ENCODE measurements at regions not wholly inside any gene's neighbourhood (a gene's known extent, or its start where the extent isn't known, plus 50 kb on each side); places are given as distances from the start of the nearest gene placed in this dataset.

- TF ChIP-seq, protein P1, sequence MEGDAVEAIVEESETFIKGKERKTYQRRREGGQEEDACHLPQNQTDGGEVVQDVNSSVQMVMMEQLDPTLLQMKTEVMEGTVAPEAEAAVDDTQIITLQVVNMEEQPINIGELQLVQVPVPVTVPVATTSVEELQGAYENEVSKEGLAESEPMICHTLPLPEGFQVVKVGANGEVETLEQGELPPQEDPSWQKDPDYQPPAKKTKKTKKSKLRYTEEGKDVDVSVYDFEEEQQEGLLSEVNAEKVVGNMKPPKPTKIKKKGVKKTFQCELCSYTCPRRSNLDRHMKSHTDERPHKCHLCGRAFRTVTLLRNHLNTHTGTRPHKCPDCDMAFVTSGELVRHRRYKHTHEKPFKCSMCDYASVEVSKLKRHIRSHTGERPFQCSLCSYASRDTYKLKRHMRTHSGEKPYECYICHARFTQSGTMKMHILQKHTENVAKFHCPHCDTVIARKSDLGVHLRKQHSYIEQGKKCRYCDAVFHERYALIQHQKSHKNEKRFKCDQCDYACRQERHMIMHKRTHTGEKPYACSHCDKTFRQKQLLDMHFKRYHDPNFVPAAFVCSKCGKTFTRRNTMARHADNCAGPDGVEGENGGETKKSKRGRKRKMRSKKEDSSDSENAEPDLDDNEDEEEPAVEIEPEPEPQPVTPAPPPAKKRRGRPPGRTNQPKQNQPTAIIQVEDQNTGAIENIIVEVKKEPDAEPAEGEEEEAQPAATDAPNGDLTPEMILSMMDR (IDR thresholded peaks at IDR 0.05) = no peak
- Mint-ChIP-seq H3K9me3 (no peaks in the 10 kb centered on the region), H3K27me3 (ENCODE audit: insufficient read depth) (peaks cover 4% of the 10 kb centered on the region), H3K4me1 (ENCODE audit: low read depth) (no peaks in the 10 kb centered on the region), H3K36me3 (ENCODE audit: low read depth) (no peaks in the 10 kb centered on the region), H3K4me3 (no peak overlapping the region), H3K27ac (no peak overlapping the region)
- no peak for DNase-seq
These were observed 1013.3 kb downstream of the TUSC7 start for GRCh38 chr3:117722856-117723255.

- Mint-ChIP-seq H3K9me3 (no peaks in the 10 kb centered on the region), H3K27me3 (ENCODE audit: insufficient read depth) (peaks cover 4% of the 10 kb centered on the region), H3K36me3 (ENCODE audit: low read depth) (no peaks in the 10 kb centered on the region), H3K27ac (no peak overlapping the region), H3K4me3 (no peak overlapping the region), H3K4me1 (ENCODE audit: low read depth) (no peaks in the 10 kb centered on the region)
- TF ChIP-seq, protein P1 (IDR thresholded peaks at IDR 0.05) = no peak
- DNase-seq = no peak
These were observed 1014.2 kb downstream of the TUSC7 start for GRCh38 chr3:117723825-117724224.

DNA sequence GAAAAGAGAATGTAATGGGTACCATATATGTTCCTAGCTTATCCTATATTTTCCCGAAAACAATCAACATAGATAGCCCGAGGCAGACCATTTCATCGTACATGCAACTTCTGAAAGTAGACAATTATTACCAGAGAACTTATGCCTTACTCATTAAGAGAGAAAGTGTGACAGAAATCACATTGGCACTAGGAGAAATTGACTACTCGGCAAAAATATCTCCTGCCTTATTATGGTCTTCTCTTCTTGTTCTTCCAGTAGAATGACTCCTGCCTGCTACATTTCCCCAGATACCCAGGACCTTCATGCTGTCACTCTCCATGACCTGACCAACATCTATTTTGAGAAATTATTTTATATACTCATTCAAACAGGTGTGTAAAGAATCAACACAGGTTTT lies 1015.7 kb downstream of the TUSC7 start:
- H3K27me3 Mint-ChIP-seq (ENCODE audit: insufficient read depth) = peaks cover 6% of the 10 kb centered on the region
- no peaks in the 10 kb centered on the region for H3K9me3 Mint-ChIP-seq
- H3K4me1 Mint-ChIP-seq (ENCODE audit: low read depth) = no peaks in the 10 kb centered on the region
- H3K4me3 Mint-ChIP-seq = no peak overlapping the region
- H3K36me3 Mint-ChIP-seq (ENCODE audit: low read depth) = no peaks in the 10 kb centered on the region
- no peak overlapping the region for H3K27ac Mint-ChIP-seq
- TF ChIP-seq, protein P1 (IDR thresholded peaks at IDR 0.05) = no peak
- no peak for DNase-seq

GRCh38 chr3:117726776-117727175 lies 1017.2 kb downstream of the TUSC7 start:
- Mint-ChIP-seq H3K9me3 (no peaks in the 10 kb centered on the region), H3K27ac (no peak overlapping the region), H3K4me3 (no peak overlapping the region), H3K27me3 (ENCODE audit: insufficient read depth) (peaks cover 6% of the 10 kb centered on the region), H3K36me3 (ENCODE audit: low read depth) (no peaks in the 10 kb centered on the region), H3K4me1 (ENCODE audit: low read depth) (no peaks in the 10 kb centered on the region)
- peak; percentile 1 for DNase-seq
- TF ChIP-seq, protein P1 (IDR thresholded peaks at IDR 0.05) = no peak

GRCh38 chr3:117728226-117728625 lies 1018.6 kb downstream of the TUSC7 start:
- no peak for DNase-seq
- Mint-ChIP-seq H3K4me1 (ENCODE audit: low read depth) (no peaks in the 10 kb centered on the region), H3K36me3 (ENCODE audit: low read depth) (no peaks in the 10 kb centered on the region), H3K9me3 (no peaks in the 10 kb centered on the region; the same call in 1 of the 2 replicates), H3K4me3 (no peak overlapping the region), H3K27ac (no peak overlapping the region), H3K27me3 (ENCODE audit: insufficient read depth) (peaks cover 5% of the 10 kb centered on the region)
- TF ChIP-seq, protein P1 (IDR thresholded peaks at IDR 0.05) = no peak

GRCh38 chr3:117734496-117734895 lies 1024.9 kb downstream of the TUSC7 start:
- Mint-ChIP-seq H3K9me3 (no peaks in the 10 kb centered on the region; the same call in 1 of the 2 replicates), H3K36me3 (ENCODE audit: low read depth) (no peaks in the 10 kb centered on the region), H3K4me1 (ENCODE audit: low read depth) (peaks cover 29% of the 10 kb centered on the region), H3K27ac (peak overlapping the region; percentile 42; the same call in 1 of the 2 replicates), H3K27me3 (ENCODE audit: insufficient read depth) (peaks cover 1% of the 10 kb centered on the region), H3K4me3 (peak overlapping the region; percentile 61)
- peak; percentile 39 for DNase-seq
- TF ChIP-seq, protein P1 (IDR thresholded peaks at IDR 0.05) = no peak
